Esophagus mucosa (tissue), 1 donor: ENCODE measurements at regions not wholly inside any gene's neighbourhood (a gene's known extent, or its start where the extent isn't known, plus 50 kb on each side); places are given as distances from the start of the nearest gene placed in this dataset.

ENCODE experiments used
- ATAC-seq: fragments of 200-7000 bp; cut with Tn5 transposase; one replicate; pipeline ENCODE4 v1.9.1; 2020
- donor health status: DM: yes; HTN: yes; CAD: no.

DNA sequence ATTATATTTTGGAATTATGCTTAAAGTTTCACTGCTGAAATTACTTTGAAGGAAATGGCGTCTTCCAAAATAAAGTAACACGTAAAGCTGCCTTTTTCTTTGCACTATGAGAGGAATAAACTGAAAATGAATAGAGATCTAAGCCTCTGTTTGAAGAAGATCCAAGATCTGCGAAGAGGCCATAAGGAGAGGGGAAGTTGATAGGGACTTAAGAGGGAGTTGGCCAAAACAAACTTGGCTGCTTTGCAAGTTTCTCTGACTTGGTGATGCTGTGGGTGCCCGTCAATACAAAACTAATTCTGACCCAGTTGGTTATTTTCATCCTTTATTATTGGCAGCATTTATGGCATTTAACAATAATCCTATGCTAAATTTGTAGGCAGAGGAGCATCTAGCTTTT lies 190.2 kb upstream of the GBE1 start:
- ATAC-seq: no peak

DNA sequence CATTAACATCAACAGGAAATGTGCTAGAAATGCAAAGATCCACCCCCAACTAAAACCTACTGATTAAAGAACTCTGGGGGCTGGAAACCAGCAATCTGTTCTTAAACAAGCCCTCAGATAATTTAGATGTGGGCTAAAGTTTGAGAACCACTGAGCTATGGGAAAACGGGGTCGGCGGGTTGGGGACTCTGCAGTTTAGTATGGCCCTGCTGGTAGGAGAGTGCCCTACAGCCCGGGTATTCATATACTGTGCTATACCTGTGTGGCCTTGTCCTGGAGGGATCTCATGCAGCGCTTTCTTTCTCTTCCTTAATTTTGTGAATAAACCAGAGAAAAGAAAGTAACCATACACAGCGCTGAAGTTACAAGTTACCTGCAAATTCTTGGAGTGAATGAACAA lies 189.7 kb upstream of the GBE1 start:
- no peak for ATAC-seq

DNA sequence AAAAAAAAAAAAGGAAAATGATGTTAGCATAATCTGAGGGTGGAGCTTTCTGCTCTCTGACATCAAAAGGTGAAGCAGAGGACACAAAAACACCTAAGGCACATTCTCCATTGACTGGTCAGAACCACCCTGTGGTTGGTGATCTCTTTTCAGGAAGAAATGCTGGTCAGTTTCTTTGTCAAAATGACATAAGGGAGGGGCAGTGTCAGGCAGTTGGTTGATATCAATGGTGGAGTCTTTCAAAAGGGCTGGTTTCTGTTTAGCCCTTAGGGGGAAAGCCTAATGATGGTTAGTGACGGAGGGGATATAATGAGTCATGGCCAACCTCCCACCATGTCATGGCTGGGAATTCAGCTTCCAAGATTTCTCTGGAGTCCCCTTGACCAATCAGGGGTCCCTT lies 185.9 kb upstream of the GBE1 start:
- peak; percentile 60 for ATAC-seq

DNA sequence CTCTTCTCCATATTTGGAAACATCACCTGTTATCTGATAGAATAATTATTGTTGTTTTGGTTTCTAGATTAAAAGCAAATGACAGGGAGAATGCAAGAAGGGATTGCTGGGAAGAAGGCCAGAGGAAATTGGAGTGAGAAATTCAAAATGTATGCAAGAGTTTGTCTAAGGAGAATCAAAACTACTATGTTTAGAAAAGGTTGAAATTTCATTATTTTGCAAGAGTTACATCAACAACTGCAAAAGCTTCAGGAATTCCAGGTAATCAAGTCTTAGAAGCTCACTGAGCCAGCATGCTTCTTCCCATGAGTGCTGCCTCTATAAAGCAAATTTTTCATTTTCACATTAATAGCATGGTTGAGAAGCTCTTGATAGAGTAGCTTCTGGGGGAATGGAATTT lies 177.2 kb upstream of the GBE1 start:
- ATAC-seq: no peak

DNA sequence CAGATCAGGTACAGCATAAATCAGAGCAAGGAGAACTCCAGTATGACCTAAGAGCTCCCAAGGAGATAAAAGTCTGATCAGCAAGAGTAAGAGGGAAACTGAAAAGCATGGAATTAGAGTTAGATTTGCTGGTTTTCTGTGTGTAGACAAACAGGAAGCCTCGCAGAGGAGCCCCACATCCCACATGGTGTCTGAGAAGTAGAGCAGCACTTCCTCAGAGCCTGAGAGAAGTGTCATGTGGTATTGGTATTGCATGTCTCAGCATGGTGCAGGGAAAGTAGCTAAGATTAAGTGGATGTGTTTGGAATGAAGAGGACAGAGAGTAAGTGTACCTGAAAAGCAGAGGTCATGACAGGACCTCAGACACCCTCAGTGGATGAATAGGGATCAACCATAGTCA lies 175.4 kb upstream of the GBE1 start:
- ATAC-seq: no peak

DNA sequence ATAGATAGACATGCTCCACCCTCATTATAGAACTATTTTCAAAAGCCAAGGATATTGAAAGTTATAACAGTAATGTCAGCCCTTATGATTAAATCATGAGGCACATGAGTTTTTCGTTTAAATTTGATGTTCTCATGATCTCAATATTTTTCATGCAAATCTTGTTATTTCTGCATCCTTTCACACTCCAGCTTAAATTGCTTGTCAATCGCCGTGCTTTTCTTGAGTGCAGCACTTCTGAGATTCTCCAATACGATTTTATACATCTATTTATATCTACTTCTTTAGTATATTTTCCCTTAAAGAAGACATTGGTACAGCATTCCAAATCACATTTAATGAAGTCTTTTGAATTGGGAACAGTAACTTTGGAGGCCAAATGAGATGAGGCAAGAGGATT lies 171.2 kb upstream of the GBE1 start:
- ATAC-seq: no peak

DNA sequence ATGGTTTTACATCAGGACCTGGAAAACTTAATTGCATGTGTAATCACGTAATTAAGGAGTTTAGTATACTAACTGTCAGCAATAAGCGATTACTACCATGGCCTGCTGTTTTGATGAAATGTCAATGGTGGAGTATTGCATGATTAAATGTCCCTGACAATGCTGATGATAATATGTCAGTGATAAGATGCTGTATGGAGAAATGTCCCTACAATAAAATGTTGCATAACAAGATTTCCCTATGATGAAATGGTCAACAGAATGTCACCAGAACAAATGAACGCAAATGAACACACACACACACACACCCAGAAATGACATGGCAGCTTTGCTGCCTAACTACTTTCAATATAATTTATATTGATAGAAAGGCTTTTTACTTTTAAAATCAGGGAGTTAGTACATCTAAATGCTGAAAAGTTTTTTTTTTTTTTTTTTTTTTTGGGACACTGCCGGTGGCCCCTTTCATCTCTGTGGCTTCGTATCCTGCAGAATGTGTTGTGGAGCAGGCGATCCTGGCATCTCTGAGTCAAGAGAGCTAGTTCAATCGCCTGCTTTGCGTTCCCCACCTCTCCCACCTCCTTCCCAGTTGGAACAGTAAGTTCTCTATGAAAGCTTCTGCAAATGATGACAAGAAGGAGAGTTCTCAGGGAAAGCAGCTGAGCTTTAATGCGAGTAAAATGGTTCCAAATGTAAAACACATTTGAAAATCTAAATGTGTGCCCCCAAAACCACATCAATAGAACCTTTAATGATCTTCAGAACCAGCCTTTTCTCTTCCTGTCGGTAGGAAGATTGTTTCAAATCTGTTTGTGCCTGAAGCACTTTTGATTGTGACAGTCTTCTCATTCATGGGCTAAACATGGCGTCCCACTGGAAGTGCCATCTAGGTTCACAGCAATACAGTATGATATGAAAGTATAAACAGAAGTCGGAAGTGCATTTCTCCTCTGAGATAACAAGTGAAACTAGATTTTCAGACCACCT lies 170.1 kb upstream of the GBE1 start:
- ATAC-seq: no peak

DNA sequence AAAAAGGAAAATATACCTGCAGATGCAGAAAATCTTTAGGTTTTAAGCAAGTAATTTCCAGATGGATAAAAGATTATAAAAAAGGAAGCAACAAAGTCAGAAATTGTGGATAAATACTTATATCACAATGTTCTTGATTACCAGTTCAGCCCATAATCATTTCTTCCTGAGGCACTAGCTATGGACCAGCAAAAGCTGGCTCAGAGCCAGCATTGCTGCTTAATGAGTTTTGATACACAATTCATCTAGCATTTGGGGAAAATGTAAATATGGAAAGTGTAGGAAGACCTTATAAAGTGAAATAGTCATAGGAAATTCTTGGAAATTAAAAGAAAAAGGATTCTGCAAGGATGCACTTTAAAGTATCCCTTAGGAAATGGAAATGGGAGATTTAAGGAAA lies 168.3 kb upstream of the GBE1 start:
- no peak for ATAC-seq

DNA sequence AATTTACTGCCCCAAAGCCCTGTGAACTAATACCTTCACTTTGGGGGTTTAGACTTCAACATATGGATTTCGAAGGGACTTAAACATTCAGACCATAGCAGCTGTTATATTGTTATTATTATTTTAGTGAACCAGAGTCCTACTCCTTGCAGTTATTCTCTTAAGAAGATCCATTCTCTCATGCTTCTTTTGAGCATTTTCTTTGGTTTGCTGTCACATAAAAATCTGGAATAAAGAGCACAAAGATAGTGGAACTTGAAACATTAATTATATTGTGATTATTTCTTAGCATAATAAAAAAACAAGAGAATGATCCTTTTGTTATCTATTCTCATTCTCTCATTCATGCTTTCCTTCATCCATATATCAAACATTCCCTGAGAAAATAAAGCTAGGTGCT lies 166.4 kb upstream of the GBE1 start:
- ATAC-seq: no peak

DNA sequence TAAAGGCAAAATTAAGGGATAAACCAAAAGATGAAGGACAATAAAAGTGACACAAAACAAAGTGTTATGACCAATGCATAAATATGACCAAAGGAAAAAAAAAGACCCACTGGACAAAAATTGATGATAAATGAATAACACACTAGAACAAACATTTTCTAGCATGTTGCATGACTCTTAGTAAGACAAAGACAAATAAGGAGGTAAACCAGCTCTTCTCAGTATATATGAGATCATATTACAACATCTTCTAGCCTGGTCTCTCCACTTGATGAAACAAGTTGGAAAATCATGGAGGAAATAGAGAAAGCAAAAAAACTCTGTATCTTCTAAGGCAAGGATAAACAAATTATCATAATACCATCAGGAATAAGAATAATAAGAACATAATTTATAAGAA lies 163.9 kb upstream of the GBE1 start:
- ATAC-seq: no peak

DNA sequence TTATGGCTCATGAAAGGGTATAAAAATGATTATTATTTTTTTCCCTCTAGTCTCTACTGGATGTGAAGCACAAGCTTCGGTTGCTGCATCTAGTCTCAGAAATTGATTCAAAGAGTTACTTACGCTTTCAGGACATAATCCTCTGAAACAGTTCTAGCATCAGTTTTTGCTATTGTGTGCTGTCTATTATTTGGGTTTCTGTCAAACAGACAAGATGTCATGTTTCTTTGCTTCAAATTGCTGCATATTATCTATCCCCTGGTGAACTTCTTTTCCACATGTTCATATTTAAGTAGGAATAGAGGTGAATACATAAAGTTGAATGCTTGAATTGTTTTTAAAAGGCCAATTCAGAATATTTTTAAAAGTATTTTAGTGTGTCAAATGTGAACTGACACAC lies 161.6 kb upstream of the GBE1 start:
- no peak for ATAC-seq

DNA sequence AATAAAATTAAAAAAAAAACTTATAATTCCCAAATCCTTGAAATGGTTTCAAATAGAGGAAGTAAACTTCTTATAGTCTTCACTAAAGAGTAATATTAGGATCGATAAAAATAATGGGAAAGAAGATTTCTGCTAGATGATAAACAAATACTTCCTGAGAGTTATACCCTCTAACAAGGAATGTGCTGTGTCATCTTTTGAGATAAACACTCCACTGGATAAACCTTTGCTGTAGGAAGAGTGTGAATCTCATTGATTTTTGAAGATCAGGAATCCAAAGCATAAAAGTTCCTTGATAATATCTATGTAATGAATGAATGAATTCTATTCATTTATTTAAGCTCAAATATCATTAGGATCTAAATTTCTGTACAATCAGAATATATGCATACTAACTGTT lies 161.0 kb upstream of the GBE1 start:
- no peak for ATAC-seq

DNA sequence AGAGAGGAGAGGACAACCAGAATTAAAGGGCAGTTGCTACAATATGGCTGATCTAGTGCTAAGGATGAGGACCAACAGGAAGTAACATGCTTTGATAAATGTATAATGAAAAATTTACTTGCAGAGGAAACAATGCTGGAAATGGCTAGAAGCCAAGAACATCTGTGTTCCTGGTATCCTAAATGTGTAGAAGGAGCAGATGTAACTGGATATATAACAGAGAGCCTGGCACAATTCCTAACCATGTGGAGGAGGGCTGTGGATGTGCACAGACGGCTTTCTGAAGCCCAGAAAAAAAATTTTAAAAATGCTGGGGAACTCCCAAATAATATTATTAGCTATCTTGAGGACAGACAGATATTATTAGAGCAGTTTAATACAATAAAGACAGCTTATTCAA lies 159.4 kb upstream of the GBE1 start:
- ATAC-seq: no peak

DNA sequence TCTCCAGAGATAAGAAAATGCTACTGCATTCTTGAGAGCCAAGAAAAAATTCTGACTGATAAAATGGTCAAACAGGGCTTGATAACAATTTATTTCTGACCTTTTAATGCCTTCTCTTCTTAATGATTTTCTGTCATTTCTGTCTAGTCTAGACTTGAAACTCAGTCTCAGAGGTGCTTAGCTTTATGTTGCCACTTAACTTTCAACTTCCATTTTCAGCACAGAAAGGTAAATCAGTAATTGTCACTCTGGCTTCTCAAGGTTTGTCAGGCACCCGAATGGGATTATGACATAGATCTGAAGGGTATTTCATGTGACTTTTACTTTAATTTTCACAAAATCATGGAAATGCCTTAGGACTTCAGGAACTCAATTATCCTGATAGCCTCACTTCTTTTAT lies 155.4 kb upstream of the GBE1 start:
- no peak for ATAC-seq

DNA sequence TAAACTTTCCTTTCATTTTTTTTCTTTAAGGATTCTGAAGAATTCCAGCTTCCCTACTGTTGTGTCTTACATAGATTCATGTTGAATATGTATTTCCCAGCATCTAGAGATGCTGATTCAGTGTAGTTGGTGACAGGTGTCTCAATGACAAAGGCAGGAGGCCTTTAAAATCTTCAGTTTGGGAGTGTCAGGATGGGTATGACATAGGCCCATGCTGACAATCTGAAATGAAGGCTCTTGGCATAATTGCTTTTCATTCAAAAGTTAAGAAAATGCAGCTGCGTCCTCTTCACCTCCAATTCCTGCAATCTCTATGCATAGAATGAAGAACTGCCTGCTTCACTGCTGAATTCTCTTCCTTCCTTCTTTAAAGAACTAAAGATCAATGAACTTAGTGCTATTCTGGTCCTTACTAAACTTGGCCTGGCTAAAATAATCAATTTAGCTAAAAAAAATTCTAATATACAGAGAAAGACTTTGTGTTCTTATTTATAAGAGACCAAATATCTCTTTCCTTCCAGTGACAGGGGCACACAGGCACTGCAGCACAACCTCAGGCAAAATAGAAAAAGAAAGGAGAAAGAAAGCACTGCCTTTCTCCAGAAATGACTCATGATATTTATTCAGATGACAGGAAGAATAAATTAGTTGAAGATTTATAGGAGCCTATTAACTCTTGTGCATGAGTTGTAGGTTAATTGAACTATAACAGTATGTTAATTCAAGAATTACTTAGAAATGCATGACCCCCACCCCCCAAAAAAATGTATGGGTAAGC lies 152.6 kb upstream of the GBE1 start:
- no peak for ATAC-seq

DNA sequence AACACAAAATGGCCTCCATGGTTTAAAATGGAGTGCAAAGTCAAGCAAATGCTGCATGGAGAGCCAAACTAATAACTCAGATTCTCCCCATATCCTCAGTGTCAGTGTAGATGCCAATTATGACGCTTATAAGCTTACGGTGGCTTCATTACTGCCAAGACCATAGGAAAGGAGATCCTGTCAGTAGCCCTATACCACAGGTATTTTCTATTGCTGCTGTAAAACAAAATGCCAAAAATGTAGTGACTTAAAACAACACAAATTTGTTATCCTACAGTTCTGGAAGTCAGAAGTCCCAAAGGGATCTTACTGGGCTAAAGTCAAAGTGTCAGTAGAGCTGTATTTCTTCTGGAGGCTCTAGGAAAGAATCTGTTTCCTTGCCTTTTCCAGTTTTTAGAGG lies 149.8 kb upstream of the GBE1 start:
- no peak for ATAC-seq

DNA sequence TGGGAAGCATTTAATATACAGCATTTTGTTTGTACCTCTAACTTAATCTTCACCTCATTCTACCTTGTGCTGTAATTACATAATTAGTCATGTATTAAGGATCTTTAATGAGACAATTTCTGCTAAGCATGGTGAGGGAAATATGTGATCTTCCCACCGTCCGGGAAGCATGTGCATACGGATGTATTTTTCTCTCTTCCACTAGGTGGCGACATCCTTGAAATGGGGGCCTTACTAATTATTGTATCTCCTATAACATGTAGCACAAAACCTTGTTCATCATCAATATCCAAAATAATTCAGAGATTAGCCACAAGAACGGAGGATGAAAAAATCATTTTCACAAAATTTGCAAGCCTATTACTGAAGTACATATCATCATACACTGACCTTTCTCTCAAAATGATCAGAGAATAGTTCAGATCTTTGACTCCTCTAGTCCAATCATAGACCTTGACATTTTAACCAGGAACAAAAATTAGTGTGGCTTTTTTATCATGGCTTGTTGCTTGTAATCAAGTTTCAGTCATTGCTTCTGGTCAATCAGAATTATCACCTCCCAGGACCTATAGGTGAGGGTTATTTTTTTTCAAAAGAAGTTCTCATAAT lies 148.9 kb upstream of the GBE1 start:
- ATAC-seq: no peak

DNA sequence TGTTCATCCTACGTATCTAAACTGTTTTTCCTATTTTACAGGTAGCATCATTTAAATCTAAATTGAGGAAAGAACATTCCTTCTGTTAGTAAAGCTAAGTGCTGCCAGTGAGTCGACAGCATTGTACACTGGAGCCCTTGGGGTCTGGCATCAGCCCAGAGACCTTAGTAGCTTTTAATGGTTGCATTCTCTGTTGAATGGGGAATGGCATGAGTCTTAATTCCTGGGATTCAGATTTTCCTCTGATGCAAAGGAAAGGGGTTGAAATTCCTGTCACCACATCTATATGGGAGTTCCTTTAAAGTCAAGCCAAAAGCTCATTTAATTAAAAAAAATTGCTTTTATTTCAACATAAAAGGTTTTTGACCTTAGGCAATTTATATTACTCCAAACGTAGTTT lies 148.4 kb upstream of the GBE1 start:
- no peak for ATAC-seq

DNA sequence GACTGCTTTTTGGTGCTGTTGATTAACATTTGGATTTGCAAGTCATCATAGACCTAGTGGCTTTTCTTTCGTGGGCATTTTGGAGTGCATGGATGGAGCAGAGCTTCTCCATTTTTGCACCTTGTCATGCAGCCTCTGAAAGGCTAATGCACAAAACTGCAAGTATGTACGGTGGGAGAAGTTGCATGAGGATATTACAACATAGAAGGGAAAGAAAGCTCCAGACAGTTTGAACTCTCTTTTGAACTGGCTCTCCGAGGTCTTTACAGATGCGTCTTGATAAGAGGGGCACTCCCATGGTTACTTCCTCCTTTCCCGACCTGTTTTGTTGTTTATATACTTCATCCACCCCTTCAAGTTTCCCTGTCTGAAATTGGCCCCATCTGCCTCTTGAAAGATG lies 147.1 kb upstream of the GBE1 start:
- no peak for ATAC-seq

DNA sequence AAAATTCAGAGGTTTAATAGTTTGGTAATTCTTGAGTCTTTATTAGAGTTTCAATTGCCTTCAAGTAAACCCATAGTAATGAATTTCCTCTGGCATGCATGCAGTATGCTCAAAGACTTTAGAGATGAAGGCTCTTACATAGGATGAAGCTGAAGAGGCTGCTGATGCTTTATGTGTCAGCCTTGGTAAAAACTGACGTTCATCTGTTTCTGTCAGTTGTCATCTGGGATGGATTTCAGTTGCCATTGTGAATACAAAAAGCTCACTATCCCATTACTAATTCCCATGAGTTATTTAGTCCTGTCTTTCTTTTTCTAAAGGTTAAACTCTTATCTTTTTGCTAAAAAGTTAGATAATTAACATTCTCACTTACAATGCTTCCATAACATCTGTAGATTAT lies 136.9 kb upstream of the GBE1 start:
- no peak for ATAC-seq

DNA sequence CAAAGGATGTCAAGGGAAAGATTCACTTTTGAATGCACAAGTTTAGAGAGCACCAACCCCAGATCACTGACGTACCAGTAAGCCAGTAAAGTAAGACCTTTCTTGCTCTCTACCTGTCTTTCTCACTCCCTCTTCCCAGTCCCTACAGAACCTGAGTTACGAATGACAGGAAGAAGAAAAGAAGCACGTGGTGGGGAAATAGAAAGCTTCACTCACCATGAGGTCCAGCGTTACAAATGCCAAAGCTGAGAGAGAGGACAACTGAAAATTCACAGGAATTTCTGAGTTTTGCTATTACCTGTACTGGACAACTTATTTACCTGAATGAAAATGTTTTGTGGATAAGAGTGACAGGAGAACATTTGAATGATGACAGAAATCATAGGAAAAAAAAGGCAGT lies 133.2 kb upstream of the GBE1 start:
- ATAC-seq: no peak

DNA sequence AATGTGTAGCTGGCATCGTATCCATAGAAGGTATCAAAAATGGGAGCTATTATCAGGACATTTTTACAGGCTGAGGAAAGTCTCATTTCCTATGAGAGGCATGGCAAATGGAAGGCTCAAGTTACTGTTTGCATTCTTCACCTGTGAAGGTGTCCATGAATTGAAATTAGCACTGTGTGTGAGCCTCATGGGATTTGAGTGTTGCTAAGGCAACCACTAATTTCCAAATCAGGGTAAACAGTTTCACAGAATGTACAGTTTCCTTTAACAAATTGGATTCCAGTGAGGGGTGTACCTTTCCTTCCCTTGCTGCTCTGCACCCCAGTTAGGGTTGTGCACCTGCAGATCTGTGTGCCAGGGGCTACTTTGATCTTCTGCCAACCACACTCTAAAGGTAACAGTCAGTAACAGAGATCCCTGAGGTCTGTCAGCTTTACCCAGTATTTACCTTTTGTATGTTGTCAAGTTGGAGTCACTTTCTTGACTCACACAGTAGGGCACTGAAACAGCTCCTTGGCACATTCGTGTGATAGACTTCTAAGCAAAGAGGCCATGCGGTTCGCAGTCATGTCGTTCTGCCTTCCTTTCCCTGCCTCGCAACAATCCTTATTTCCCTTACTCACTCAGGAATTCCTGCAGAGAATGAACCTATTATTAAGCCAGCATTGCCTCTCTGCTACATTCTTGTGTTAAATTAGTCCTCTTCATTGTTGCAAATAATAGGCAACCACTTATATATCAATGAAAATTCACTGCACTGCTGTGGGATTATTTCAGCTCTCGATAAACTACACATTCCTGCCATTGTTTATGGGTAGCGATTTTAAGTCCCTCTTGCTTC lies 129.8 kb upstream of the GBE1 start:
- no peak for ATAC-seq
